CD4-positive, CD25-positive, alpha-beta regulatory T cell (primary cell): ENCODE measurements at regions not wholly inside any gene's neighbourhood (a gene's known extent, or its start where the extent isn't known, plus 50 kb on each side); places are given as distances from the start of the nearest gene placed in this dataset.

Source experiments
- ATAC-seq, 2 donors: fragments of 150-1000 bp; cut with Tn5 transposase; one replicate each; pipeline ENCODE4 v1.10.0; 2021; ENCODE audit warnings: low read depth in 2 of 2, moderate number of reproducible peaks in 2 of 2, moderate library complexity in 1 of 2
- DNase-seq, 3 donors: peaks; one replicate each; pipeline versions ENCODE4 v3.0.0 to v3.0.0-alpha.2; 2012 to 2022; ENCODE audit warnings: mixed read lengths in 1 of 3
- H3K27ac ChIP-seq: one replicate; pipeline ENCODE4 v1.7.0; 2013; ENCODE audit warnings: mild to moderate bottlenecking, low read length; ENCODE audit not compliant: insufficient read depth, poor library complexity, severe bottlenecking
- H3K27me3 ChIP-seq: one replicate; pipeline ENCODE4 v1.7.0; 2013; ENCODE audit warnings: low read length; ENCODE audit not compliant: control insufficient read depth, insufficient read depth
- H3K36me3 ChIP-seq: one replicate; pipeline ENCODE4 v1.7.0; 2013; ENCODE audit warnings: mild to moderate bottlenecking, low read length, moderate library complexity; ENCODE audit not compliant: control insufficient read depth, insufficient read depth
- H3K4me1 ChIP-seq: 2 replicates; pipeline ENCODE4 v1.7.0; 2013; ENCODE audit warnings: mild to moderate bottlenecking, low read length; ENCODE audit not compliant: insufficient read depth, control insufficient read depth, poor library complexity, severe bottlenecking
- H3K4me3 ChIP-seq: one replicate; pipeline ENCODE4 v1.7.0; 2013; ENCODE audit warnings: low read depth, mild to moderate bottlenecking, low read length, moderate library complexity
- H3K9me3 ChIP-seq, 2 experiments: 1 replicate in 1 of 2; 2 replicates in 1 of 2; pipeline ENCODE4 v1.7.0; 2013; ENCODE audit warnings: low read length in 2 of 2, mild to moderate bottlenecking in 1 of 2, moderate library complexity in 1 of 2; ENCODE audit not compliant: control insufficient read depth in 2 of 2
- H3K27ac Mint-ChIP-seq, 3 donors: one replicate each; pipeline ENCODE4 v1.8.0; 2020 to 2022; ENCODE audit warnings: mild to moderate bottlenecking in 3 of 3, mixed read lengths in 3 of 3, moderate library complexity in 2 of 3
- H3K27me3 Mint-ChIP-seq: one replicate; pipeline ENCODE4 v1.8.0; 2022; ENCODE audit warnings: mild to moderate bottlenecking, mixed read lengths
- H3K36me3 Mint-ChIP-seq: one replicate; pipeline ENCODE4 v1.8.0; 2020; ENCODE audit warnings: mixed read lengths
- H3K4me1 Mint-ChIP-seq, 4 donors: one replicate each; pipeline ENCODE4 v1.8.0; 2020 to 2022; ENCODE audit warnings: mixed read lengths in 4 of 4, mild to moderate bottlenecking in 1 of 4
- H3K4me3 Mint-ChIP-seq, 4 donors: one replicate each; pipeline ENCODE4 v1.8.0; 2020 to 2022; ENCODE audit warnings: mild to moderate bottlenecking in 4 of 4, mixed read lengths in 4 of 4, moderate library complexity in 3 of 4
- H3K9me3 Mint-ChIP-seq, 7 donors: one replicate each; pipeline ENCODE4 v1.8.0; 2020 to 2022; ENCODE audit warnings: mixed read lengths in 7 of 7, mild to moderate bottlenecking in 3 of 7, moderate library complexity in 2 of 7

- no peaks in the 10 kb centered on the region for H3K4me1 ChIP-seq
- no peaks in the 10 kb centered on the region for H3K36me3 ChIP-seq
- H3K27me3 ChIP-seq = no peaks in the 10 kb centered on the region
- no peak overlapping the region for H3K27ac Mint-ChIP-seq
- H3K36me3 Mint-ChIP-seq = no peaks in the 10 kb centered on the region
- no peak overlapping the region for H3K4me3 Mint-ChIP-seq
- no peaks in the 10 kb centered on the region for H3K27me3 Mint-ChIP-seq
- no peaks in the 10 kb centered on the region for H3K4me1 Mint-ChIP-seq
- no peak overlapping the region for H3K4me3 ChIP-seq
- no peak for DNase-seq
- no peak for ATAC-seq
- H3K9me3 ChIP-seq = no peaks in the 10 kb centered on the region
- H3K27ac ChIP-seq = no peak overlapping the region
- H3K9me3 Mint-ChIP-seq = peaks cover 0 to 11% (median 2%) of the 10 kb centered on the region in 7 donors
Observed at GRCh38 chr1:83077411-83077810, 921.5 kb downstream of the TTLL7 start.

- H3K27me3 ChIP-seq = no peaks in the 10 kb centered on the region
- ATAC-seq (no peak), DNase-seq (no peak)
- Mint-ChIP-seq H3K27me3 (no peaks in the 10 kb centered on the region), H3K27ac (no peak overlapping the region), H3K4me1 (no peaks in the 10 kb centered on the region), H3K9me3 (peaks cover 0 to 7% (median 2%) of the 10 kb centered on the region in 7 donors), H3K36me3 (no peaks in the 10 kb centered on the region), H3K4me3 (no peak overlapping the region)
- H3K36me3 ChIP-seq = no peaks in the 10 kb centered on the region
- no peak overlapping the region for H3K4me3 ChIP-seq
- no peaks in the 10 kb centered on the region for H3K9me3 ChIP-seq
- H3K4me1 ChIP-seq = no peaks in the 10 kb centered on the region
- H3K27ac ChIP-seq = no peak overlapping the region
Observed at GRCh38 chr1:83075107-83075506, 923.8 kb downstream of the TTLL7 start.

DNA sequence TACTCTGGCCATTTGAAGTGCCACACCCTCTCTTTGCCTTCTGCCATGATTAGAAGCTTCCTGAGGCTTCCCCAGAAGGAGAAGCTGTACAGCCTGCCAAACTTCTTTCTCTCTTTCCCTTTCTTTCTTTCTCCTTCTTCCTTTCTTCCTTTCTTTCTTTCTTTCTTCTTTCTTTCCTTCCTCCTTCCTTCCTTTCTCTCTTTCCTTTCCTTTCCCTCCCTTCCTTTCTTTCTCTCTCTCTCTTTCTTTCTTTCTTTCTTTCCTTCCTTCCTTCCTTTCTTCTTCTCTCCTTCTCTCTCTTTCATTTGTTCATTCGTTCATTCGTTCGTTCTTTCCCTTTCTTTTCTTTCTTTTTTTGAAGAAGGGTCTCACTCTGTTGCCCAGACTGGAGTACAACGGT is 931.0 kb downstream of the TTLL7 start:
- no peak for DNase-seq
- Mint-ChIP-seq H3K4me3 (no peak overlapping the region), H3K9me3 (peaks cover 0 to 6% (median 1%) of the 10 kb centered on the region in 7 donors), H3K36me3 (no peaks in the 10 kb centered on the region), H3K27ac (no peak overlapping the region), H3K4me1 (peaks cover 0 to 10% (median 0%) of the 10 kb centered on the region in 4 donors), H3K27me3 (no peaks in the 10 kb centered on the region)
- H3K27me3 ChIP-seq = no peaks in the 10 kb centered on the region
- no peak for ATAC-seq
- no peaks in the 10 kb centered on the region for H3K9me3 ChIP-seq
- no peak overlapping the region for H3K27ac ChIP-seq
- no peak overlapping the region for H3K4me3 ChIP-seq
- no peaks in the 10 kb centered on the region for H3K4me1 ChIP-seq
- H3K36me3 ChIP-seq = no peaks in the 10 kb centered on the region

- ATAC-seq = no peak
- Mint-ChIP-seq H3K4me1 (peaks cover 0 to 10% (median 0%) of the 10 kb centered on the region in 4 donors), H3K9me3 (peaks cover 0 to 6% (median 0%) of the 10 kb centered on the region in 7 donors)
Observed at GRCh38 chr1:83065952-83066727, 932.8 kb downstream of the TTLL7 start.

GRCh38 chr1:83064589-83065242 is 934.2 kb downstream of the TTLL7 start:
- Mint-ChIP-seq H3K4me3 (peak overlapping the region in 1 of 4 donors; percentile 7), H3K27me3 (no peaks in the 10 kb centered on the region), H3K36me3 (no peaks in the 10 kb centered on the region), H3K4me1 (peaks cover 0 to 10% (median 0%) of the 10 kb centered on the region in 4 donors), H3K27ac (no peak overlapping the region), H3K9me3 (peaks cover 0 to 5% (median 0%) of the 10 kb centered on the region in 7 donors)
- Histone ChIP-seq H3K4me3 (no peak overlapping the region), H3K9me3 (no peaks in the 10 kb centered on the region), H3K4me1 (no peaks in the 10 kb centered on the region), H3K36me3 (no peaks in the 10 kb centered on the region), H3K27me3 (no peaks in the 10 kb centered on the region), H3K27ac (no peak overlapping the region)
- ATAC-seq (no peak), DNase-seq (no peak)

More at GRCh38 chr1:83065952-83066727, 932.8 kb downstream of the TTLL7 start:
- no peaks in the 10 kb centered on the region for H3K9me3 ChIP-seq
- H3K4me1 ChIP-seq = no peaks in the 10 kb centered on the region
- H3K36me3 ChIP-seq = no peaks in the 10 kb centered on the region
- H3K27ac ChIP-seq = no peak overlapping the region
- Mint-ChIP-seq H3K36me3 (no peaks in the 10 kb centered on the region), H3K27me3 (no peaks in the 10 kb centered on the region), H3K4me3 (no peak overlapping the region), H3K27ac (no peak overlapping the region)
- no peak for DNase-seq
- no peak overlapping the region for H3K4me3 ChIP-seq
- no peaks in the 10 kb centered on the region for H3K27me3 ChIP-seq

GRCh38 chr1:83060651-83061390 is 938.1 kb downstream of the TTLL7 start:
- Mint-ChIP-seq H3K4me1 (peaks cover 0 to 10% (median 0%) of the 10 kb centered on the region in 4 donors), H3K4me3 (no peak overlapping the region), H3K36me3 (no peaks in the 10 kb centered on the region), H3K27ac (no peak overlapping the region), H3K27me3 (no peaks in the 10 kb centered on the region), H3K9me3 (peaks cover 0 to 4% (median 0%) of the 10 kb centered on the region in 7 donors)
- DNase-seq = no peak
- ATAC-seq = no peak
- no peaks in the 10 kb centered on the region for H3K36me3 ChIP-seq
- no peaks in the 10 kb centered on the region for H3K9me3 ChIP-seq
- no peaks in the 10 kb centered on the region for H3K27me3 ChIP-seq
- no peaks in the 10 kb centered on the region for H3K4me1 ChIP-seq
- H3K27ac ChIP-seq = no peak overlapping the region
- no peak overlapping the region for H3K4me3 ChIP-seq

DNA sequence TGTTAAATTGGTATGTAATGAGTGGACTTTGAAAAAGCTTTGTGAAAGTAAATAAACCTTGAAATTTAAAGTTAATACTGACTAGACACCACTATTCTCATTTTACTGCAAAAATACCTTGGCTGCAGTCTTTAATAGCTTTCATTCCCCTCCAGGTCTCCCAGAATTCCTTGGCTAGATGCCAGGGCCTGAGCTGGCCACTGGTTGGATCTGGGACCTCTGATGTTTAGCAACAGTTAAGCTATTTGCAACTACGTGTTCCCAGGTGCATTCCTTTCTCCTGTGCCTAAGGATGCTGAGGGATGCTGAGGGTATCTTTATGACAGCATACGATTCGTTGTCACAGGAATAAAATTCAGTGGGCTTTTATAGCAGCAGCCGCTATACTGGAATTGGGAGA is 938.7 kb downstream of the TTLL7 start:
- Mint-ChIP-seq H3K27me3 (no peaks in the 10 kb centered on the region), H3K4me1 (peaks cover 0 to 10% (median 0%) of the 10 kb centered on the region in 4 donors), H3K4me3 (no peak overlapping the region), H3K9me3 (peaks cover 0 to 4% (median 2%) of the 10 kb centered on the region in 7 donors), H3K36me3 (no peaks in the 10 kb centered on the region), H3K27ac (no peak overlapping the region)
- Histone ChIP-seq H3K36me3 (no peaks in the 10 kb centered on the region), H3K4me3 (no peak overlapping the region), H3K4me1 (no peaks in the 10 kb centered on the region), H3K27ac (no peak overlapping the region), H3K27me3 (no peaks in the 10 kb centered on the region), H3K9me3 (no peaks in the 10 kb centered on the region)
- ATAC-seq (no peak), DNase-seq (no peak)
